IMR-90 (cell line): ENCODE measurements at regions not wholly inside any gene's neighbourhood (a gene's known extent, or its start where the extent isn't known, plus 50 kb on each side); places are given as distances from the start of the nearest gene placed in this dataset.

Experiments
- ATAC-seq: fragments of 200-7000 bp; cut with Tn5 transposase; 2 replicates; pipeline ENCODE4 v1.9.1; 2020; ENCODE audit warnings: low read depth, mild to moderate bottlenecking, moderate library complexity
- BruUV-seq: library from RNA; stranded (reverse); fragments of 400-500 nt; replicated peaks from 2 replicates; lab custom pipeline; 2021; lab: Mats Ljungman, UMichigan
- CTCF ChIA-PET: fragments of 300-600 bp; formaldehyde crosslinking; extraction: SDS; loops from one replicate; lab custom pipeline; 2021; ENCODE audit warnings: antibody characterized with exemption; lab: Yijun Ruan, JAX
- POLR2A ChIA-PET: fragments of 300-600 bp; sonication (Branson Sonifier 250); formaldehyde crosslinking; loops from one replicate; lab custom pipeline; 2022; ENCODE audit warnings: antibody characterized with exemption; ENCODE audit not compliant: unreplicated experiment; lab: Charles Lee
- DNase-seq: peaks from one replicate; pipeline ENCODE4 v3.0.0; 2013
- H2AFZ ChIP-seq: replicated peaks from 2 replicates; pipeline ENCODE3; 2013; ENCODE audit warnings: low read length, mild to moderate bottlenecking; ENCODE audit not compliant: poor library complexity
- H2AK5ac ChIP-seq: 2 replicates; pipeline ENCODE4 v1.6.1; 2013; ENCODE audit warnings: low read depth, low read length, inconsistent platforms
- H2AK9ac ChIP-seq: replicated peaks from 2 replicates; pipeline ENCODE3; 2013; ENCODE audit warnings: mild to moderate bottlenecking, low read depth, low read length, moderate library complexity; ENCODE audit not compliant: poor library complexity
- H2BK120ac ChIP-seq: 2 replicates; pipeline ENCODE4 v1.6.1; 2013; ENCODE audit warnings: low read depth, low read length, inconsistent platforms
- H2BK15ac ChIP-seq: 3 replicates; pipeline ENCODE4 v1.6.1; 2013; ENCODE audit warnings: low read depth, low read length, inconsistent platforms
- H2BK20ac ChIP-seq: 2 replicates; pipeline ENCODE4 v1.6.1; 2013; ENCODE audit warnings: low read depth, mild to moderate bottlenecking, inconsistent platforms, low read length, moderate library complexity
- H2BK5ac ChIP-seq: 2 replicates; pipeline ENCODE4 v1.6.1; 2013; ENCODE audit warnings: mild to moderate bottlenecking, low read depth, low read length, inconsistent platforms; ENCODE audit not compliant: poor library complexity, severe bottlenecking
- H3K14ac ChIP-seq: replicated peaks from 2 replicates; pipeline ENCODE4 v1.6.1; 2013; ENCODE audit warnings: low read depth, low read length, inconsistent platforms
- H3K18ac ChIP-seq: 2 replicates; pipeline ENCODE4 v1.6.1; 2013; ENCODE audit warnings: low read depth, low read length, control low read depth
- H3K23ac ChIP-seq: 2 replicates; pipeline ENCODE4 v1.6.1; 2013; ENCODE audit warnings: low read depth, low read length, inconsistent platforms
- H3K27ac ChIP-seq: 2 replicates; pipeline ENCODE4 v1.5.1; 2013; ENCODE audit warnings: mild to moderate bottlenecking, control low read depth, low read length; ENCODE audit not compliant: insufficient read depth
- H3K27me3 ChIP-seq: 2 replicates; pipeline ENCODE4 v1.6.1; 2013; ENCODE audit warnings: low read length; ENCODE audit not compliant: control insufficient read depth, insufficient read depth
- H3K36me3 ChIP-seq: 2 replicates; pipeline ENCODE4 v1.6.1; 2013; ENCODE audit warnings: low read length, mixed read lengths; ENCODE audit not compliant: control insufficient read depth, insufficient read depth
- H3K4ac ChIP-seq: 2 replicates; pipeline ENCODE4 v1.6.1; 2013; ENCODE audit warnings: low read depth, low read length, inconsistent platforms
- H3K4me1 ChIP-seq: 2 replicates; pipeline ENCODE4 v1.6.1; 2013; ENCODE audit warnings: low read length, mixed read lengths; ENCODE audit not compliant: control insufficient read depth, insufficient read depth
- H3K4me2 ChIP-seq: 2 replicates; pipeline ENCODE4 v1.6.1; 2013; ENCODE audit warnings: low read depth, mild to moderate bottlenecking, control low read depth, low read length, moderate library complexity
- H3K4me3 ChIP-seq: 2 replicates; pipeline ENCODE4 v1.5.1; 2013; ENCODE audit warnings: low read depth, mild to moderate bottlenecking, control low read depth, low read length, moderate library complexity; ENCODE audit not compliant: insufficient read depth
- H3K56ac ChIP-seq: 2 replicates; pipeline ENCODE4 v1.6.1; 2013; ENCODE audit warnings: low read length, inconsistent platforms; ENCODE audit not compliant: insufficient read depth; ENCODE audit errors: extremely low read depth
- H3K79me1 ChIP-seq, 2 experiments: 2 replicates each; pipeline ENCODE4 v1.6.1; 2013; ENCODE audit warnings: low read length in 2 of 2, inconsistent platforms in 1 of 2, low read depth in 1 of 2
- H3K9ac ChIP-seq: 2 replicates; pipeline ENCODE4 v1.6.1; 2013; ENCODE audit warnings: low read depth, low read length, control low read depth
- H3K9me1 ChIP-seq: 2 replicates; pipeline ENCODE4 v1.6.1; 2013; ENCODE audit warnings: low read length, inconsistent platforms; ENCODE audit not compliant: insufficient read depth
- H3K9me3 ChIP-seq: 2 replicates; pipeline ENCODE4 v1.6.1; 2013; ENCODE audit warnings: low read length; ENCODE audit not compliant: control insufficient read depth, insufficient read depth
- H4K20me1 ChIP-seq: 2 replicates; pipeline ENCODE4 v1.6.1; 2013; ENCODE audit warnings: low read length, inconsistent platforms; ENCODE audit not compliant: insufficient read depth
- H4K5ac ChIP-seq: 2 replicates; pipeline ENCODE4 v1.6.1; 2013; ENCODE audit warnings: mild to moderate bottlenecking, low read depth, low read length, control low read depth
- H4K8ac ChIP-seq, 2 experiments: 2 replicates each; pipeline ENCODE4 v1.6.1; 2013; ENCODE audit warnings: low read depth in 2 of 2, low read length in 2 of 2, control low read depth in 1 of 2, inconsistent platforms in 1 of 2
- H4K91ac ChIP-seq: 2 replicates; pipeline ENCODE4 v1.6.1; 2013; ENCODE audit warnings: low read depth, low read length, inconsistent platforms; ENCODE audit not compliant: insufficient read depth
- BHLHE40 ChIP-seq: fragments of 150-350 bp; IDR thresholded peaks from 2 replicates; pipeline ENCODE4 v1.6.1; 2016; ENCODE audit warnings: mild to moderate bottlenecking, low read depth, low read length
- CHD1 ChIP-seq: IDR thresholded peaks from 2 replicates; pipeline ENCODE4 v1.6.1; 2012; ENCODE audit warnings: low read depth, low read length, improper control_type of control experiment
- MAZ ChIP-seq: IDR thresholded peaks from 2 replicates; pipeline ENCODE4 v1.6.1; 2012; ENCODE audit warnings: low read depth, mild to moderate bottlenecking, low read length, improper control_type of control experiment, moderate library complexity, borderline replicate concordance
- MXI1 ChIP-seq: IDR thresholded peaks from 2 replicates; pipeline ENCODE4 v1.6.1; 2012; ENCODE audit warnings: low read depth, mild to moderate bottlenecking, low read length, moderate library complexity, borderline replicate concordance
- NFE2L2 ChIP-seq: fragments of 150-350 bp; IDR thresholded peaks from 2 replicates; pipeline ENCODE4 v1.6.1; 2016; ENCODE audit warnings: low read depth, mild to moderate bottlenecking, low read length
- POLR2A ChIP-seq: IDR thresholded peaks from 2 replicates; pipeline ENCODE4 v1.6.1; 2012; ENCODE audit warnings: mild to moderate bottlenecking, low read depth, low read length
- RAD21 ChIP-seq: IDR thresholded peaks from 2 replicates; pipeline ENCODE4 v1.6.1; 2012; ENCODE audit warnings: low read length, improper control_type of control experiment
- RCOR1 ChIP-seq: IDR thresholded peaks from 2 replicates; pipeline ENCODE4 v1.6.1; 2012; ENCODE audit warnings: mild to moderate bottlenecking, low read length, improper control_type of control experiment; ENCODE audit not compliant: insufficient replicate concordance
- RFX5 ChIP-seq: IDR thresholded peaks from 2 replicates; pipeline ENCODE4 v1.8.0; 2012; ENCODE audit warnings: low read depth, mild to moderate bottlenecking, low read length, moderate library complexity
- SMC3 ChIP-seq: fragments of 150-350 bp; IDR thresholded peaks from 2 replicates; pipeline ENCODE4 v1.6.1; 2016; ENCODE audit warnings: low read depth, mild to moderate bottlenecking, antibody characterized with exemption, low read length, moderate library complexity
- WGBS, 2 experiments: methylation state at CpG; one replicate each; pipeline versions ENCODE4 v1.1.5 to v1.1.7; 2013; ENCODE audit warnings: missing lambda C conversion rate in 2 of 2; ENCODE audit not compliant: insufficient read length in 1 of 2; ENCODE audit errors: extremely low coverage in 2 of 2; 5-methylcytosine and 5-hydroxymethylcytosine counted together
- dilution Hi-C: fragments of 300-500 bp; cut with HindIII; formaldehyde crosslinking; loops from one replicate; pipeline ENCODE4 v1.14.3; 2018; ENCODE audit warnings: low sequenced_read_pairs; ENCODE audit not compliant: unreplicated experiment
- in situ Hi-C: fragments of 300-500 bp; cut with MboI; formaldehyde crosslinking; loops from 3 replicates; pipeline ENCODE4 v1.14.3; 2019; ENCODE audit warnings: low sequenced_read_pairs, inconsistent platforms, mixed read lengths
- intact Hi-C: fragments of 100-400 bp; cut with micrococcal nuclease; formaldehyde crosslinking; loops from 2 replicates; pipeline ENCODE4 v1.10.0; 2022
- TF ChIP-seq, protein P1 (sequence below): conservative IDR thresholded peaks from 2 replicates; pipeline ENCODE4 v1.5.1; 2012; ENCODE audit warnings: mild to moderate bottlenecking, low read depth, low read length, improper control_type of control experiment
- TF ChIP-seq, protein P2 (sequence below): fragments of 150-350 bp; IDR thresholded peaks from 2 replicates; pipeline ENCODE4 v1.6.1; 2016; ENCODE audit warnings: low read depth, mild to moderate bottlenecking, low read length, moderate library complexity, borderline replicate concordance

DNA sequence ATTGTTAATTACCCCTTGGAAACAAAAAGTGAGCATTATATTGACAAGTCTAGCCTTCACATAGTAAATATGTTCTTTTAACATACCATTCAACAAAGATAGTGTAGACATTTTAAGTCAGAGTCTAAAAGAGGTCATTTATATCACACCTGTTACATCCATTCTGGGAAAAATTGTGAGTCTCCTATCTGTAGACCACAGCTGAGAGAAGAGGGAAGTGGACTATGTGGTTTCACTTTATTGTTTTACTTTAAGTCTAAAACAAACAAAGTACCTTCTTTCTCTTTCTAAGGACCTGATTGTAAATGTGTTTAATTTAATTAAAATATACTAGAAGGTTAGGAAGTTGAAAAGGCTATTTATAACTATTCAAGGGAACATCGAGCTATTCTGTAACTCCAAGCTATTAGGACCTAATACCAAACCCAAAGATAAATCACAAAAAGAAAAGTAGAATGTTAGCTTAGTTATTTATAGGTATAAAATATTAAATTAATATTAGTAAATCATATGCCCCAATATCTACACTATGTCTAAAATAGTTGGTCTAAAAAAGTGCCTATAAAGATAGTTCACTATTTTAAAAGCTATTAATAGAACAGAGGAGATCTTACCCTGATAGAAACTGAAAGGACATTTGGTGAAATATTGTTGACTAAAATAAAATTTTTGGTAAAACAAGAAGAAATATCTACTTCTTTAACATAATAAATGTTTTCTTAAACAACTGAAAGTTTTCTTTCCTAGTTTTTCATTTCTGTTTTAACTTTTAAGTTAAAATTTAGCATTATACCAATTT is 134.9 kb downstream of the TMEM167A start:
- Histone ChIP-seq H3K9me3 (no peaks in the 10 kb centered on the region; the same call in 1 of the 2 replicates), H3K27ac (no peak overlapping the region), H2AFZ (no peak overlapping the region), H2AK9ac (no peak overlapping the region), H3K4me3 (no peak overlapping the region), H4K91ac (no peak overlapping the region), H3K18ac (no peak overlapping the region), H4K8ac (no peak overlapping the region), H3K79me1 (no peaks in the 10 kb centered on the region), H4K20me1 (no peaks in the 10 kb centered on the region), H2BK20ac (no peak overlapping the region), H2BK5ac (no peak overlapping the region), H3K23ac (no peak overlapping the region), H3K56ac (no peak overlapping the region), H3K36me3 (no peaks in the 10 kb centered on the region), H2BK120ac (no peak overlapping the region), H3K4me2 (no peak overlapping the region), H2BK15ac (no peak overlapping the region), H3K4me1 (no peaks in the 10 kb centered on the region), H3K9ac (no peak overlapping the region), H3K27me3 (no peaks in the 10 kb centered on the region), H3K9me1 (no peaks in the 10 kb centered on the region), H3K14ac (no peak overlapping the region), H2AK5ac (no peak overlapping the region), H3K4ac (no peak overlapping the region), H4K5ac (no peak overlapping the region)
- ATAC-seq (no peak), DNase-seq (no peak)
- POLR2A ChIA-PET = no interaction called here
- intact Hi-C loops = no loop called here
- no peak for TF ChIP-seq MAZ
- TF ChIP-seq, protein P1, sequence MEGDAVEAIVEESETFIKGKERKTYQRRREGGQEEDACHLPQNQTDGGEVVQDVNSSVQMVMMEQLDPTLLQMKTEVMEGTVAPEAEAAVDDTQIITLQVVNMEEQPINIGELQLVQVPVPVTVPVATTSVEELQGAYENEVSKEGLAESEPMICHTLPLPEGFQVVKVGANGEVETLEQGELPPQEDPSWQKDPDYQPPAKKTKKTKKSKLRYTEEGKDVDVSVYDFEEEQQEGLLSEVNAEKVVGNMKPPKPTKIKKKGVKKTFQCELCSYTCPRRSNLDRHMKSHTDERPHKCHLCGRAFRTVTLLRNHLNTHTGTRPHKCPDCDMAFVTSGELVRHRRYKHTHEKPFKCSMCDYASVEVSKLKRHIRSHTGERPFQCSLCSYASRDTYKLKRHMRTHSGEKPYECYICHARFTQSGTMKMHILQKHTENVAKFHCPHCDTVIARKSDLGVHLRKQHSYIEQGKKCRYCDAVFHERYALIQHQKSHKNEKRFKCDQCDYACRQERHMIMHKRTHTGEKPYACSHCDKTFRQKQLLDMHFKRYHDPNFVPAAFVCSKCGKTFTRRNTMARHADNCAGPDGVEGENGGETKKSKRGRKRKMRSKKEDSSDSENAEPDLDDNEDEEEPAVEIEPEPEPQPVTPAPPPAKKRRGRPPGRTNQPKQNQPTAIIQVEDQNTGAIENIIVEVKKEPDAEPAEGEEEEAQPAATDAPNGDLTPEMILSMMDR = no peak
- TF ChIP-seq CHD1 = no peak
- TF ChIP-seq, protein P2, sequence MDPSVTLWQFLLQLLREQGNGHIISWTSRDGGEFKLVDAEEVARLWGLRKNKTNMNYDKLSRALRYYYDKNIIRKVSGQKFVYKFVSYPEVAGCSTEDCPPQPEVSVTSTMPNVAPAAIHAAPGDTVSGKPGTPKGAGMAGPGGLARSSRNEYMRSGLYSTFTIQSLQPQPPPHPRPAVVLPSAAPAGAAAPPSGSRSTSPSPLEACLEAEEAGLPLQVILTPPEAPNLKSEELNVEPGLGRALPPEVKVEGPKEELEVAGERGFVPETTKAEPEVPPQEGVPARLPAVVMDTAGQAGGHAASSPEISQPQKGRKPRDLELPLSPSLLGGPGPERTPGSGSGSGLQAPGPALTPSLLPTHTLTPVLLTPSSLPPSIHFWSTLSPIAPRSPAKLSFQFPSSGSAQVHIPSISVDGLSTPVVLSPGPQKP = no peak
- TF ChIP-seq NFE2L2 = no peak
- no peak for TF ChIP-seq SMC3
- TF ChIP-seq RCOR1 = no peak
- no peak for TF ChIP-seq POLR2A
- no peak for TF ChIP-seq RAD21
- no peak for TF ChIP-seq RFX5
- no peak for TF ChIP-seq BHLHE40
- TF ChIP-seq MXI1 = no peak
- WGBS, 2 experiments = no CpG with 5 or more reads among the region's 1 CpG
- CTCF ChIA-PET = interaction anchor here (0.7 kb wide), 1 partner anchor 22 kb away, joined by 4 read pairs; no protein-coding TSS in a partner anchor
- dilution Hi-C loops = no loop called here
- in situ Hi-C loops = no loop called here
- BruUV-seq = no TSS peak
